Uterus (tissue), 3 donors: ENCODE measurements at regions not wholly inside any gene's neighbourhood (a gene's known extent, or its start where the extent isn't known, plus 50 kb on each side); places are given as distances from the start of the nearest gene placed in this dataset.

Source experiments
- DNase-seq, 2 donors: peaks; one replicate each; pipeline ENCODE4 v3.0.0-alpha.2; 2019 to 2020
- H3K27ac ChIP-seq, 2 donors: fragments of 200-600 bp; sonication (generic); 1 replicate in 1 of 2; 2 replicates in 1 of 2; pipeline ENCODE4 v1.5.1; 2016 to 2018
- H3K27me3 ChIP-seq, 2 donors: fragments of 200-600 bp; sonication (generic); one replicate each; pipeline ENCODE4 v1.5.1; 2018 to 2019; ENCODE audit warnings: control low read depth in 1 of 2
- H3K36me3 ChIP-seq, 2 donors: fragments of 200-600 bp; sonication (generic); one replicate each; pipeline ENCODE4 v1.5.1; 2019; ENCODE audit warnings: control low read depth in 1 of 2
- H3K4me1 ChIP-seq, 2 donors: fragments of 200-600 bp; sonication (generic); one replicate each; pipeline ENCODE4 v1.5.1; 2018 to 2019; ENCODE audit warnings: control low read depth in 1 of 2
- H3K4me3 ChIP-seq, 2 donors: fragments of 200-600 bp; sonication (generic); 1 replicate in 1 of 2; 2 replicates in 1 of 2; pipeline ENCODE4 v1.5.1; 2018 to 2019; ENCODE audit warnings: mild to moderate bottlenecking in 1 of 2
- H3K9me3 ChIP-seq, 2 donors: fragments of 200-600 bp; sonication (generic); one replicate each; pipeline ENCODE4 v1.5.1; 2019; ENCODE audit warnings: control low read depth in 1 of 2
- CTCF ChIP-seq, 4 experiments: fragments of 200-600 bp in 2 of 4; fragments of 450-650 bp in 2 of 4; sonication (generic) in 2 of 4; IDR thresholded peaks; one replicate each; pipeline ENCODE4 v1.5.1; 2016 to 2019; ENCODE audit warnings: antibody characterized with exemption in 4 of 4, mild to moderate bottlenecking in 2 of 4, moderate library complexity in 1 of 4
- POLR2A ChIP-seq, 2 donors: fragments of 450-650 bp; IDR thresholded peaks; one replicate each; pipeline ENCODE4 v1.6.1; 2016; ENCODE audit warnings: antibody characterized with exemption in 2 of 2, mild to moderate bottlenecking in 1 of 2, moderate library complexity in 1 of 2
- intact Hi-C: fragments of 100-400 bp; cut with DNase I; formaldehyde crosslinking; loops from one replicate; pipeline ENCODE4 v1.15.1; 2023; ENCODE audit warnings: low total_unique reads
- donor health status: DM: yes; HTN: yes; CAD: no.

GRCh38 chr13:74273581-74273980 lies 139.4 kb upstream of the KLF12 start:
- Histone ChIP-seq H3K27me3 (no peaks in the 10 kb centered on the region), H3K4me1 (no peaks in the 10 kb centered on the region), H3K36me3 (no peaks in the 10 kb centered on the region), H3K27ac (no peak overlapping the region), H3K4me3 (no peak overlapping the region), H3K9me3 (no peaks in the 10 kb centered on the region)
- DNase-seq, result no peak
- no peak for TF ChIP-seq CTCF (IDR thresholded peaks at IDR 0.05)
- no peak for TF ChIP-seq POLR2A (IDR thresholded peaks at IDR 0.05)
- intact Hi-C loops, result no loop called here

- no peak overlapping the region for H3K27ac ChIP-seq
- H3K36me3 ChIP-seq, result no peaks in the 10 kb centered on the region
- H3K27me3 ChIP-seq, result no peaks in the 10 kb centered on the region
- intact Hi-C loops, result no loop called here
- no peak for TF ChIP-seq CTCF (IDR thresholded peaks at IDR 0.05)
- TF ChIP-seq POLR2A (IDR thresholded peaks at IDR 0.05), result no peak
- no peak for DNase-seq
- H3K9me3 ChIP-seq, result no peaks in the 10 kb centered on the region
- no peaks in the 10 kb centered on the region for H3K4me1 ChIP-seq
- H3K4me3 ChIP-seq, result no peak overlapping the region
These were observed 138.6 kb upstream of the KLF12 start for GRCh38 chr13:74272826-74273225.

GRCh38 chr13:74270018-74270417 lies 135.8 kb upstream of the KLF12 start:
- Histone ChIP-seq H3K36me3 (no peaks in the 10 kb centered on the region), H3K4me3 (no peak overlapping the region), H3K27ac (no peak overlapping the region), H3K9me3 (no peaks in the 10 kb centered on the region), H3K4me1 (no peaks in the 10 kb centered on the region), H3K27me3 (no peaks in the 10 kb centered on the region)
- TF ChIP-seq POLR2A (IDR thresholded peaks at IDR 0.05), result no peak
- TF ChIP-seq CTCF (IDR thresholded peaks at IDR 0.05), result no peak
- DNase-seq, result no peak
- intact Hi-C loops, result no loop called here

GRCh38 chr13:74266861-74267260 lies 132.7 kb upstream of the KLF12 start:
- intact Hi-C loops, result no loop called here
- Histone ChIP-seq H3K36me3 (no peaks in the 10 kb centered on the region), H3K9me3 (no peaks in the 10 kb centered on the region), H3K4me1 (no peaks in the 10 kb centered on the region), H3K27ac (no peak overlapping the region), H3K4me3 (no peak overlapping the region), H3K27me3 (no peaks in the 10 kb centered on the region)
- no peak for DNase-seq
- TF ChIP-seq CTCF (IDR thresholded peaks at IDR 0.05) (no peak), POLR2A (IDR thresholded peaks at IDR 0.05) (no peak)

- TF ChIP-seq CTCF (IDR thresholded peaks at IDR 0.05), result no peak
- TF ChIP-seq POLR2A (IDR thresholded peaks at IDR 0.05), result no peak
- H3K4me3 ChIP-seq, result no peak overlapping the region
- no peaks in the 10 kb centered on the region for H3K9me3 ChIP-seq
- H3K27me3 ChIP-seq, result no peaks in the 10 kb centered on the region
- no peaks in the 10 kb centered on the region for H3K36me3 ChIP-seq
- H3K4me1 ChIP-seq, result no peaks in the 10 kb centered on the region
- no peak overlapping the region for H3K27ac ChIP-seq
- intact Hi-C loops, result no loop called here
- DNase-seq, result no peak
These were observed 132.1 kb upstream of the KLF12 start for GRCh38 chr13:74266309-74266708.
